ENCODE measurements at regions not wholly inside any gene's neighbourhood (a gene's known extent, or its start where the extent isn't known, plus 50 kb on each side); places are given as distances from the start of the nearest gene placed in this dataset.

GRCh38 chr6:168197636-168198301 lies 118.8 kb upstream of the FRMD1 start:
- no peak overlapping the region for H3K27ac ChIP-seq (ENCODE audit: insufficient read length, low read depth, low read length)
- Mint-ChIP-seq H3K36me3 (ENCODE audit: insufficient read depth in 1 of 3, low read depth in 3 of 3) (no peaks in the 10 kb centered on the region; a peak in 2 of 7 replicates), H3K27ac (no peak overlapping the region), H3K4me3 (no peak overlapping the region), H3K27me3 (ENCODE audit: low read depth) (peaks cover 14% of the 10 kb centered on the region), H3K9me3 (no peaks in the 10 kb centered on the region), H3K4me1 (peaks cover 14 to 25% of the 10 kb centered on the region in 2 experiments)
- no peak overlapping the region for H3T11ph ChIP-seq (ENCODE audit: low read length)
- H2BK20ac ChIP-seq (ENCODE audit: low read depth, low read length, poor library complexity, severe bottlenecking) = no peak overlapping the region
- DNase-seq = peak; percentile 9
- no peak overlapping the region for H2BK12ac ChIP-seq (ENCODE audit: insufficient read length, low read depth, low read length)
- H3K23ac ChIP-seq (ENCODE audit: insufficient read length, low read depth, low read length) = no peak overlapping the region
- no peak overlapping the region for H4K8ac ChIP-seq (replicated peaks; ENCODE audit: insufficient read length, low read depth, low read length)
- H3K79me1 ChIP-seq (ENCODE audit: insufficient read depth, low read depth, low read length, poor library complexity, severe bottlenecking) = no peaks in the 10 kb centered on the region
- no peak overlapping the region for H2AFZ ChIP-seq (ENCODE audit: low read length)
- no peak overlapping the region for H3K4me2 ChIP-seq (ENCODE audit: insufficient read depth, insufficient read length, low read length)
- no peak overlapping the region for H3K56ac ChIP-seq (ENCODE audit: insufficient read length, low read depth, low read length)
- H3K27me3 ChIP-seq (ENCODE audit: insufficient read depth, low read length) = no peaks in the 10 kb centered on the region
- no peaks in the 10 kb centered on the region for H3K4me1 ChIP-seq (ENCODE audit: insufficient read depth, low read length)
- H4K5ac ChIP-seq (ENCODE audit: insufficient read length, low read depth, low read length) = no peak overlapping the region
- no peaks in the 10 kb centered on the region for H3K9me3 ChIP-seq (ENCODE audit: control insufficient read depth, low read depth, low read length)
- no peak overlapping the region for H2BK15ac ChIP-seq (ENCODE audit: low read depth, low read length)
- H4K91ac ChIP-seq (ENCODE audit: insufficient read length, low read depth, low read length) = no peak overlapping the region
- H4K20me1 ChIP-seq (ENCODE audit: control insufficient read depth, insufficient read depth, insufficient read length) = no peaks in the 10 kb centered on the region
- no peak overlapping the region for H2AK5ac ChIP-seq (ENCODE audit: insufficient read length, low read length)
- no peak overlapping the region for H2BK5ac ChIP-seq (ENCODE audit: insufficient read length, low read length)
- peaks cover 2% of the 10 kb centered on the region for H3K23me2 ChIP-seq (ENCODE audit: insufficient read length, low read depth, low read length, poor library complexity, severe bottlenecking)
- no peak overlapping the region for H3K18ac ChIP-seq (ENCODE audit: insufficient read length, low read depth, low read length)
- no peak overlapping the region for H3K14ac ChIP-seq (ENCODE audit: insufficient read depth, low read length)
- no peak overlapping the region for H3K9ac ChIP-seq (ENCODE audit: extremely low read depth, insufficient read length, low read length)
- no peak for TF ChIP-seq CTCF (conservative IDR thresholded peaks at IDR 0.05)
- no CpG with 5 or more reads among the region's 10 CpGs for WGBS (ENCODE audit: extremely low coverage, insufficient read length, low lambda C conversion rate)
- H3K4ac ChIP-seq (ENCODE audit: low read depth, low read length) = no peak overlapping the region
- H3K79me2 ChIP-seq (ENCODE audit: insufficient read depth, low read length) = no peaks in the 10 kb centered on the region
- no peak overlapping the region for H2BK120ac ChIP-seq (ENCODE audit: low read depth, low read length, poor library complexity, severe bottlenecking)
